ENCODE measurements at regions not wholly inside any gene's neighbourhood (a gene's known extent, or its start where the extent isn't known, plus 50 kb on each side); places are given as distances from the start of the nearest gene placed in this dataset.

GRCh38 chr14:41973178-41973577 lies 366.5 kb downstream of the LRFN5 start:
- H4K20me1 ChIP-seq (replicated peaks; ENCODE audit: insufficient read depth) = no peaks in the 10 kb centered on the region
- no peaks in the 10 kb centered on the region for H3F3A ChIP-seq (replicated peaks; ENCODE audit: low read depth)
- Mint-ChIP-seq H3K4me3 (no peak overlapping the region), H3K27me3 (ENCODE audit: insufficient read depth, low read depth, poor library complexity) (peaks cover 2% of the 10 kb centered on the region), H3K27ac (no peak overlapping the region), H3K4me1 (no peaks in the 10 kb centered on the region), H3K9me3 (peaks cover 16% of the 10 kb centered on the region), H3K36me3 (ENCODE audit: low read depth) (peaks cover 14% of the 10 kb centered on the region)
- no peak overlapping the region for H3K27ac ChIP-seq (ENCODE audit: low read depth)
- no peaks in the 10 kb centered on the region for H3K79me2 ChIP-seq (replicated peaks; ENCODE audit: insufficient read depth)
- no peaks in the 10 kb centered on the region for H3K27me3 ChIP-seq (ENCODE audit: insufficient read depth)
- H2AFZ ChIP-seq = no peak overlapping the region
- DNase-seq (ENCODE audit: low spot score) = no peak
- H3K9me2 ChIP-seq (ENCODE audit: insufficient read depth) = no peaks in the 10 kb centered on the region
- no peaks in the 10 kb centered on the region for H3K36me3 ChIP-seq (ENCODE audit: insufficient read depth)
- H3K4me1 ChIP-seq (ENCODE audit: insufficient read depth) = no peaks in the 10 kb centered on the region
- ATAC-seq = no peak
- TF ChIP-seq EZH2 (IDR thresholded peaks at IDR 0.05; ENCODE audit: low read depth, unreplicated experiment) (no peak), CREB1 (CRISPR knock-in tag; IDR thresholded peaks at IDR 0.05; ENCODE audit: low read depth) (no peak), ETS1 (IDR thresholded peaks at IDR 0.05) (no peak), STAT1 (IDR thresholded peaks at IDR 0.05; ENCODE audit: unreplicated experiment) (no peak), JUNB (IDR thresholded peaks at IDR 0.05; ENCODE audit: unreplicated experiment) (no peak), EZH2phosphoT487 (IDR thresholded peaks at IDR 0.05; ENCODE audit: unreplicated experiment) (no peak), ZNF331 (CRISPR knock-in tag; IDR thresholded peaks at IDR 0.05; ENCODE audit: low read depth) (no peak), POLR2AphosphoS5 (IDR thresholded peaks at IDR 0.05; ENCODE audit: low read depth) (no peak), NANOG (IDR thresholded peaks at IDR 0.05; ENCODE audit: borderline replicate concordance) (no peak), REST (IDR thresholded peaks at IDR 0.05; ENCODE audit: unreplicated experiment) (no peak), ZNF114 (CRISPR knock-in tag; IDR thresholded peaks at IDR 0.05) (no peak)
- TF ChIP-seq, protein P1, sequence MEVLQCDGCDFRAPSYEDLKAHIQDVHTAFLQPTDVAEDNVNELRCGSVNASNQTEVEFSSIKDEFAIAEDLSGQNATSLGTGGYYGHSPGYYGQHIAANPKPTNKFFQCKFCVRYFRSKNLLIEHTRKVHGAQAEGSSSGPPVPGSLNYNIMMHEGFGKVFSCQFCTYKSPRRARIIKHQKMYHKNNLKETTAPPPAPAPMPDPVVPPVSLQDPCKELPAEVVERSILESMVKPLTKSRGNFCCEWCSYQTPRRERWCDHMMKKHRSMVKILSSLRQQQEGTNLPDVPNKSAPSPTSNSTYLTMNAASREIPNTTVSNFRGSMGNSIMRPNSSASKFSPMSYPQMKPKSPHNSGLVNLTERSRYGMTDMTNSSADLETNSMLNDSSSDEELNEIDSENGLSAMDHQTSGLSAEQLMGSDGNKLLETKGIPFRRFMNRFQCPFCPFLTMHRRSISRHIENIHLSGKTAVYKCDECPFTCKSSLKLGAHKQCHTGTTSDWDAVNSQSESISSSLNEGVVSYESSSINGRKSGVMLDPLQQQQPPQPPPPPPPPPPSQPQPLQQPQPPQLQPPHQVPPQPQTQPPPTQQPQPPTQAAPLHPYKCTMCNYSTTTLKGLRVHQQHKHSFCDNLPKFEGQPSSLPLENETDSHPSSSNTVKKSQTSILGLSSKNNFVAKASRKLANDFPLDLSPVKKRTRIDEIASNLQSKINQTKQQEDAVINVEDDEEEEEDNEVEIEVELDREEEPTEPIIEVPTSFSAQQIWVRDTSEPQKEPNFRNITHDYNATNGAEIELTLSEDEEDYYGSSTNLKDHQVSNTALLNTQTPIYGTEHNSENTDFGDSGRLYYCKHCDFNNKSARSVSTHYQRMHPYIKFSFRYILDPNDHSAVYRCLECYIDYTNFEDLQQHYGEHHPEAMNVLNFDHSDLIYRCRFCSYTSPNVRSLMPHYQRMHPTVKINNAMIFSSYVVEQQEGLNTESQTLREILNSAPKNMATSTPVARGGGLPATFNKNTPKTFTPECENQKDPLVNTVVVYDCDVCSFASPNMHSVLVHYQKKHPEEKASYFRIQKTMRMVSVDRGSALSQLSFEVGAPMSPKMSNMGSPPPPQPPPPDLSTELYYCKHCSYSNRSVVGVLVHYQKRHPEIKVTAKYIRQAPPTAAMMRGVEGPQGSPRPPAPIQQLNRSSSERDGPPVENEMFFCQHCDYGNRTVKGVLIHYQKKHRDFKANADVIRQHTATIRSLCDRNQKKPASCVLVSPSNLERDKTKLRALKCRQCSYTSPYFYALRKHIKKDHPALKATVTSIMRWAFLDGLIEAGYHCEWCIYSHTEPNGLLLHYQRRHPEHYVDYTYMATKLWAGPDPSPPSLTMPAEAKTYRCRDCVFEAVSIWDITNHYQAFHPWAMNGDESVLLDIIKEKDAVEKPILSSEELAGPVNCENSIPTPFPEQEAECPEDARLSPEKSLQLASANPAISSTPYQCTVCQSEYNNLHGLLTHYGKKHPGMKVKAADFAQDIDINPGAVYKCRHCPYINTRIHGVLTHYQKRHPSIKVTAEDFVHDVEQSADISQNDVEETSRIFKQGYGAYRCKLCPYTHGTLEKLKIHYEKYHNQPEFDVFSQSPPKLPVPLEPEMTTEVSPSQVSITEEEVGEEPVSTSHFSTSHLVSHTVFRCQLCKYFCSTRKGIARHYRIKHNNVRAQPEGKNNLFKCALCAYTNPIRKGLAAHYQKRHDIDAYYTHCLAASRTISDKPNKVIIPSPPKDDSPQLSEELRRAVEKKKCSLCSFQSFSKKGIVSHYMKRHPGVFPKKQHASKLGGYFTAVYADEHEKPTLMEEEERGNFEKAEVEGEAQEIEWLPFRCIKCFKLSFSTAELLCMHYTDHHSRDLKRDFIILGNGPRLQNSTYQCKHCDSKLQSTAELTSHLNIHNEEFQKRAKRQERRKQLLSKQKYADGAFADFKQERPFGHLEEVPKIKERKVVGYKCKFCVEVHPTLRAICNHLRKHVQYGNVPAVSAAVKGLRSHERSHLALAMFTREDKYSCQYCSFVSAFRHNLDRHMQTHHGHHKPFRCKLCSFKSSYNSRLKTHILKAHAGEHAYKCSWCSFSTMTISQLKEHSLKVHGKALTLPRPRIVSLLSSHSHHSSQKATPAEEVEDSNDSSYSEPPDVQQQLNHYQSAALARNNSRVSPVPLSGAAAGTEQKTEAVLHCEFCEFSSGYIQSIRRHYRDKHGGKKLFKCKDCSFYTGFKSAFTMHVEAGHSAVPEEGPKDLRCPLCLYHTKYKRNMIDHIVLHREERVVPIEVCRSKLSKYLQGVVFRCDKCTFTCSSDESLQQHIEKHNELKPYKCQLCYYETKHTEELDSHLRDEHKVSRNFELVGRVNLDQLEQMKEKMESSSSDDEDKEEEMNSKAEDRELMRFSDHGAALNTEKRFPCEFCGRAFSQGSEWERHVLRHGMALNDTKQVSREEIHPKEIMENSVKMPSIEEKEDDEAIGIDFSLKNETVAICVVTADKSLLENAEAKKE (CRISPR knock-in tag; IDR thresholded peaks at IDR 0.05) = no peak
- TF ChIP-seq, protein P2, sequence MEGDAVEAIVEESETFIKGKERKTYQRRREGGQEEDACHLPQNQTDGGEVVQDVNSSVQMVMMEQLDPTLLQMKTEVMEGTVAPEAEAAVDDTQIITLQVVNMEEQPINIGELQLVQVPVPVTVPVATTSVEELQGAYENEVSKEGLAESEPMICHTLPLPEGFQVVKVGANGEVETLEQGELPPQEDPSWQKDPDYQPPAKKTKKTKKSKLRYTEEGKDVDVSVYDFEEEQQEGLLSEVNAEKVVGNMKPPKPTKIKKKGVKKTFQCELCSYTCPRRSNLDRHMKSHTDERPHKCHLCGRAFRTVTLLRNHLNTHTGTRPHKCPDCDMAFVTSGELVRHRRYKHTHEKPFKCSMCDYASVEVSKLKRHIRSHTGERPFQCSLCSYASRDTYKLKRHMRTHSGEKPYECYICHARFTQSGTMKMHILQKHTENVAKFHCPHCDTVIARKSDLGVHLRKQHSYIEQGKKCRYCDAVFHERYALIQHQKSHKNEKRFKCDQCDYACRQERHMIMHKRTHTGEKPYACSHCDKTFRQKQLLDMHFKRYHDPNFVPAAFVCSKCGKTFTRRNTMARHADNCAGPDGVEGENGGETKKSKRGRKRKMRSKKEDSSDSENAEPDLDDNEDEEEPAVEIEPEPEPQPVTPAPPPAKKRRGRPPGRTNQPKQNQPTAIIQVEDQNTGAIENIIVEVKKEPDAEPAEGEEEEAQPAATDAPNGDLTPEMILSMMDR (conservative IDR thresholded peaks at IDR 0.05; ENCODE audit: low read depth in 2 of 2) = no peak
- H3K4me2 ChIP-seq = no peak overlapping the region
- no peak overlapping the region for H3K4me3 ChIP-seq

Data from GM23338 (cell line).